Cardiac muscle cell (in vitro differentiated cells and primary cell): ENCODE measurements at regions not wholly inside any gene's neighbourhood (a gene's known extent, or its start where the extent isn't known, plus 50 kb on each side); places are given as distances from the start of the nearest gene placed in this dataset.

Experiments used
- DNase-seq, 2 donors: peaks; one replicate each; pipeline versions ENCODE4 v3.0.0 to v3.0.0-alpha.2; 2010 to 2017; ENCODE audit warnings: low read depth in 1 of 2, low spot score in 1 of 2
- H3K27ac ChIP-seq: fragments of 200-600 bp; sonication (generic); 2 replicates; pipeline ENCODE4 v1.5.1; 2016
- H3K27me3 ChIP-seq: fragments of 200-600 bp; sonication (generic); 2 replicates; pipeline ENCODE4 v1.6.0; 2016; ENCODE audit warnings: control low read depth
- H3K36me3 ChIP-seq: fragments of 200-600 bp; sonication (generic); 2 replicates; pipeline ENCODE4 v1.5.1; 2016; ENCODE audit warnings: control low read depth
- H3K4me1 ChIP-seq: fragments of 200-600 bp; sonication (generic); 2 replicates; pipeline ENCODE4 v1.8.1; 2017; ENCODE audit warnings: low read depth, mild to moderate bottlenecking, mixed run types
- H3K4me3 ChIP-seq: fragments of 200-600 bp; sonication (generic); 2 replicates; pipeline ENCODE4 v1.5.1; 2016; ENCODE audit warnings: mild to moderate bottlenecking
- H3K9me3 ChIP-seq: fragments of 200-600 bp; sonication (generic); 2 replicates; pipeline ENCODE4 v1.5.1; 2017; ENCODE audit warnings: low read depth, mild to moderate bottlenecking, control low read depth
- CTCF ChIP-seq: IDR thresholded peaks from 2 replicates; pipeline ENCODE4 v1.5.1; 2012; ENCODE audit warnings: low read depth, mild to moderate bottlenecking, low read length

DNA sequence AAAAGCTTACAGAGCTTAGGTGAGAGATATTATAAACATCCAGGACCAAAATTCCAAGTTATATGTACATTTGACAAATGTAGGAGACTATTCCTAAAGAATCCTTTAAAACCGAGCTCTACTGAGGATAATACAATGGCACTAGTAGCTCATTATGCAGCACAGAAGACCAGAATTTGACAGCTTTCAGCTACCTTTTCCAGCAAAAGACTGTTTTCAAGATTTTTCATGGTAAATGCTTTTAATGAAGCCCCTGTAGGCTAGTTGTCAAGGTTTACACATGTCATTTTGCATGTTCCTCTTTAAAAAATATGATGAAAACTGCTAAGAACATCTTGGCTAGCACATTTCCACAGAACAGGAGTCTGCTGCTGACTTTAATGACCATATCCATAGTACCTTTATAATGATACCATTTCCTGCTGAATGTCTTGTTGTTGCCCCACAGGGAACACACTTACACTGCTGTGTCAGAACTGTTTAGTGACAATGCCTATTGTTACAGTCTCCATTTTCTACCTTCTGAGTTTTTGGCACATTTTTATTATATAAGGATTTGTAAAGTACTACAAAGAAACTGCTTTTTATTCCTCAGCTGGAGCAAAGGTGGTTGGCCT, 1382.3 kb downstream of the RAPGEF2 start:
- Histone ChIP-seq H3K9me3 (no peaks in the 10 kb centered on the region), H3K36me3 (no peaks in the 10 kb centered on the region), H3K4me1 (no peaks in the 10 kb centered on the region), H3K27me3 (no peaks in the 10 kb centered on the region), H3K27ac (no peak overlapping the region), H3K4me3 (no peak overlapping the region)
- no peak for TF ChIP-seq CTCF
- no peak for DNase-seq

GRCh38 chr4:160492181-160492580, 1389.3 kb downstream of the RAPGEF2 start:
- Histone ChIP-seq H3K4me3 (no peak overlapping the region), H3K27ac (no peak overlapping the region), H3K36me3 (no peaks in the 10 kb centered on the region), H3K4me1 (no peaks in the 10 kb centered on the region), H3K27me3 (no peaks in the 10 kb centered on the region), H3K9me3 (no peaks in the 10 kb centered on the region)
- DNase-seq, result no peak
- TF ChIP-seq CTCF, result no peak

GRCh38 chr4:160493206-160493605, 1390.3 kb downstream of the RAPGEF2 start:
- no peak for DNase-seq
- TF ChIP-seq CTCF, result no peak
- peaks cover 3% of the 10 kb centered on the region for H3K4me1 ChIP-seq
- no peaks in the 10 kb centered on the region for H3K36me3 ChIP-seq
- H3K27me3 ChIP-seq, result no peaks in the 10 kb centered on the region
- no peak overlapping the region for H3K4me3 ChIP-seq
- H3K9me3 ChIP-seq, result no peaks in the 10 kb centered on the region
- H3K27ac ChIP-seq, result no peak overlapping the region

DNA sequence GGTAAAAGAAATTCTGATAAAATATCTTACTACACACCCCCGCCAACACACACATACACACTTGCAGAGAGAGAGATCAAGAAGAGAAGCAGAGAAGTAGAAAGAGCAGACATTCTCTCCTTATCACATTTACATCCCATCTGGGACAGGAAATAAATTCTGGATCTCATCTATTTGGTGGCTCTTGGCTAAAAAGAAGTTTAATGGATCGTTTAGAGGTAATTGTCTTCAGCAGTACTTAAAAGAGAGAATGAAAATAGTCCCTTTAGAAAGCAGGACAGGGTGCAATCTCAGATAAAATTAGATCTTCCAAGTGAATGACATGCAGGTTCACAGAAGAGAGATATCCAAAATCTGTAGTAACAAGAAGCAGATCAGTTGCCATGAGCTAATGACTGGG, 1392.5 kb downstream of the RAPGEF2 start:
- H3K9me3 ChIP-seq, result no peaks in the 10 kb centered on the region
- TF ChIP-seq CTCF, result no peak
- H3K27ac ChIP-seq, result peak overlapping the region; percentile 77
- peaks cover 3% of the 10 kb centered on the region for H3K4me1 ChIP-seq
- H3K4me3 ChIP-seq, result no peak overlapping the region
- DNase-seq, result no peak
- no peaks in the 10 kb centered on the region for H3K27me3 ChIP-seq
- H3K36me3 ChIP-seq, result no peaks in the 10 kb centered on the region

DNA sequence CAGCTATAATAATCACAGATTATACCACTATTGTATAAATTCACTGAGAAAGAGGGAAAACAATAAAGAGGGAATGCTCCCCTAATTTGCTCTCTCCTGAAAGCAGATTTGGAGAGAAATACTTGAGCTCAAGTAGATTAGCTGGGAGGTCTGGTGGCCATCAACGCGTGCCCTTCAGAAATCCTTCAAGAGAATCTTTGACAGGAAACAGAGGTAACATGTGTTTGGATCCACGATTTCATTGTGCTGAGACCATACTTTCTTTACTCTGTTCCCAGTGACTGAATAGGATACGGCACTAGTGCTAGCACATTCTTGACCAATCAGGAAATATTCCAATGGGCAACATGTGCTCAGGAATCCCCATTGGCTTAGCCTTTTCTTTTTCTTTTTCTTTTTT, 1395.3 kb downstream of the RAPGEF2 start:
- Histone ChIP-seq H3K9me3 (no peaks in the 10 kb centered on the region), H3K36me3 (no peaks in the 10 kb centered on the region), H3K4me1 (peaks cover 3% of the 10 kb centered on the region), H3K27me3 (no peaks in the 10 kb centered on the region), H3K27ac (no peak overlapping the region), H3K4me3 (no peak overlapping the region)
- no peak for TF ChIP-seq CTCF
- peak in 1 of 2 donors; percentile 62 for DNase-seq

DNA sequence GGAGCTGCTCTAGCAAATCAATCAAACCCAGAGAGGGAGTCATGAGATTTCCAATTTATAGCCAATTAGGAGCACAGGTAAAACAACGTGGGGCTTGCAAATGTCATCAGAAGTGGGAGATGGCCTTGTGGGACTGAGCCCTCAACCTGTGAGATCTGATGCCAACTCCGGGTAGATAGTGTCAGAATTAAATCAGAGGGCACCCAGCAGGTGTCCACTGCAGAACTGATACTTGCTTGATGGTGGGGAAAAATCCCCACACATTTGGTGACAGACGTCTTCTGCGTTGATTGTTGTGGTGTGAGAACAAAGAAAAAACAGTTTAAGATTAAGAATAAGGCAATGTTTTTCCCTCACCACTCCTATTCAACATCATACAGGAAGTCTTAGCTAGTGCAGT, 1402.8 kb downstream of the RAPGEF2 start:
- Histone ChIP-seq H3K4me3 (no peak overlapping the region), H3K9me3 (no peaks in the 10 kb centered on the region), H3K27ac (no peak overlapping the region), H3K36me3 (no peaks in the 10 kb centered on the region), H3K4me1 (no peaks in the 10 kb centered on the region), H3K27me3 (no peaks in the 10 kb centered on the region)
- no peak for DNase-seq
- no peak for TF ChIP-seq CTCF
